Caco-2 (cell line): ENCODE measurements at regions not wholly inside any gene's neighbourhood (a gene's known extent, or its start where the extent isn't known, plus 50 kb on each side); places are given as distances from the start of the nearest gene placed in this dataset.

ENCODE experiments used
- BruUV-seq: library from RNA; stranded (reverse); fragments of 400-500 nt; replicated peaks from 2 replicates; lab custom pipeline; 2021; lab: Mats Ljungman, UMichigan
- CTCF ChIA-PET: fragments of 300-600 bp; sonication (Branson Sonifier 250); formaldehyde crosslinking; loops from one replicate; lab custom pipeline; 2022; ENCODE audit warnings: antibody characterized with exemption; lab: Charles Lee
- POLR2A ChIA-PET: fragments of 300-600 bp; sonication (Branson Sonifier 250); formaldehyde crosslinking; loops from one replicate; lab custom pipeline; 2022; ENCODE audit warnings: antibody characterized with exemption; lab: Charles Lee
- DNase-seq, 2 experiments: peaks; one replicate each; pipeline versions ENCODE4 v3.0.0 to v3.0.0-alpha.2; 2020 to 2022
- H3K27me3 ChIP-seq: replicated peaks from 2 replicates; pipeline ENCODE4 v1.6.0; 2011; ENCODE audit warnings: low read length; ENCODE audit not compliant: control insufficient read depth, insufficient read depth
- H3K36me3 ChIP-seq: 2 replicates; pipeline ENCODE4 v1.5.1; 2011; ENCODE audit warnings: low read length; ENCODE audit not compliant: control insufficient read depth, insufficient read depth
- H3K4me1 ChIP-seq: fragments of 250-450 bp; sonication (Bioruptor Pico); 2 replicates; pipeline ENCODE4 v1.5.1; 2020; ENCODE audit warnings: mild to moderate bottlenecking
- H3K4me3 ChIP-seq: 2 replicates; pipeline ENCODE4 v1.5.1; 2011; ENCODE audit warnings: low read depth, mild to moderate bottlenecking, control low read depth, low read length
- H3K9me3 ChIP-seq: fragments of 250-450 bp; sonication (Bioruptor Pico); 2 replicates; pipeline ENCODE4 v1.5.1; 2020; ENCODE audit warnings: mild to moderate bottlenecking, moderate library complexity
- H3K27ac Mint-ChIP-seq: one replicate; pipeline ENCODE4 v1.8.0; 2022; ENCODE audit warnings: mixed read lengths; ENCODE audit not compliant: unreplicated experiment
- H3K27me3 Mint-ChIP-seq: one replicate; pipeline ENCODE4 v1.8.0; 2022; ENCODE audit warnings: mixed read lengths; ENCODE audit not compliant: insufficient read depth, unreplicated experiment
- H3K36me3 Mint-ChIP-seq: one replicate; pipeline ENCODE4 v1.8.0; 2022; ENCODE audit warnings: mild to moderate bottlenecking, mixed read lengths; ENCODE audit not compliant: insufficient read depth, unreplicated experiment
- H3K4me1 Mint-ChIP-seq: one replicate; pipeline ENCODE4 v1.8.0; 2022; ENCODE audit warnings: low read depth, mixed read lengths; ENCODE audit not compliant: unreplicated experiment
- H3K4me3 Mint-ChIP-seq: one replicate; pipeline ENCODE4 v1.8.0; 2022; ENCODE audit warnings: mild to moderate bottlenecking, moderate library complexity, mixed read lengths; ENCODE audit not compliant: unreplicated experiment
- H3K9me3 Mint-ChIP-seq: one replicate; pipeline ENCODE4 v1.8.0; 2022; ENCODE audit warnings: mixed read lengths; ENCODE audit not compliant: unreplicated experiment
- CTCF ChIP-seq, 2 experiments: fragments of 200-600 bp in 1 of 2; IDR thresholded peaks; 1 replicate in 1 of 2; 2 replicates in 1 of 2; pipeline versions ENCODE4 v1.5.1 to v1.8.0; 2011 to 2022; ENCODE audit warnings: antibody characterized with exemption in 1 of 2, control low read depth in 1 of 2, inconsistent platforms in 1 of 2, low read depth in 1 of 2, low read length in 1 of 2, mild to moderate bottlenecking in 1 of 2, moderate library complexity in 1 of 2; ENCODE audit not compliant: insufficient read depth in 1 of 2, severe bottlenecking in 1 of 2, unreplicated experiment in 1 of 2
- intact Hi-C: fragments of 100-400 bp; cut with micrococcal nuclease; formaldehyde crosslinking; loops from one replicate; pipeline ENCODE4 v1.10.0; 2022; ENCODE audit not compliant: unreplicated experiment

- Histone ChIP-seq H3K9me3 (no peaks in the 10 kb centered on the region), H3K27me3 (no peaks in the 10 kb centered on the region), H3K4me3 (no peak overlapping the region), H3K36me3 (no peaks in the 10 kb centered on the region), H3K4me1 (no peaks in the 10 kb centered on the region)
- Mint-ChIP-seq H3K36me3 (no peaks in the 10 kb centered on the region), H3K27me3 (no peaks in the 10 kb centered on the region), H3K9me3 (no peaks in the 10 kb centered on the region), H3K4me1 (no peaks in the 10 kb centered on the region), H3K27ac (no peak overlapping the region), H3K4me3 (no peak overlapping the region)
- no peak for DNase-seq
- CTCF ChIA-PET: no interaction called here
- intact Hi-C loops: no loop called here
- no TSS peak for BruUV-seq
- TF ChIP-seq CTCF (IDR thresholded peaks at IDR 0.05; ENCODE audit: insufficient read depth in 1 of 2, low read depth in 1 of 2, low read length in 1 of 2, severe bottlenecking in 1 of 2, unreplicated experiment in 1 of 2): no peak
- POLR2A ChIA-PET: no interaction called here
Measured at GRCh38 chr9:25913806-25914205, 235.6 kb upstream of the TUSC1 start.

- TF ChIP-seq CTCF (IDR thresholded peaks at IDR 0.05; ENCODE audit: insufficient read depth in 1 of 2, low read depth in 1 of 2, low read length in 1 of 2, severe bottlenecking in 1 of 2, unreplicated experiment in 1 of 2): no peak
- no peaks in the 10 kb centered on the region for H3K9me3 Mint-ChIP-seq
- no TSS peak for BruUV-seq
- no peak overlapping the region for H3K4me3 Mint-ChIP-seq
- no peaks in the 10 kb centered on the region for H3K36me3 Mint-ChIP-seq
- Histone ChIP-seq H3K4me1 (no peaks in the 10 kb centered on the region), H3K36me3 (no peaks in the 10 kb centered on the region), H3K27me3 (no peaks in the 10 kb centered on the region), H3K4me3 (no peak overlapping the region), H3K9me3 (no peaks in the 10 kb centered on the region)
- intact Hi-C loops: no loop called here
- H3K27ac Mint-ChIP-seq: no peak overlapping the region
- no peaks in the 10 kb centered on the region for H3K27me3 Mint-ChIP-seq
- no peak for DNase-seq
- CTCF ChIA-PET: no interaction called here
- no peaks in the 10 kb centered on the region for H3K4me1 Mint-ChIP-seq
- POLR2A ChIA-PET: no interaction called here
Measured at GRCh38 chr9:25904701-25905100, 226.5 kb upstream of the TUSC1 start.

DNA sequence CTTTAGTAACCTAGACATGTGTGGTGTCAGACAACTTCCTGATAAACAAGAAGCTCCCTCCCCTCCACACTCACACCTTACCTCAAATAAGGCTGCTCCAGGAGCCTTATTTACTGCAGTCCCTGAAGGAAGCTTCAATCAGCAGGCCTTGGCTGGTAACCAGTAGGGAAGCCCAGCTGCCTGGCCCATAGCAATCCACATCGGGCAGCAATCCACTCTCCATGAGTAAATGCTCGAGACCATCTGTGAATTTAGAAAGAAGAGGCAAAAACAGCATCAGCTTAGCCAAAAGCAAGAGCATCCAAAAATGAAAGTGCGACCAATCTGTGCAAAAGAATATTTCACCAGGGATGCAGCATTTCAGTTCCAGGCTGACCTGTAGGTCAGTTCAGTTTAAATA is 213.3 kb upstream of the TUSC1 start:
- no peaks in the 10 kb centered on the region for H3K9me3 Mint-ChIP-seq
- no TSS peak for BruUV-seq
- no peaks in the 10 kb centered on the region for H3K27me3 Mint-ChIP-seq
- H3K4me1 Mint-ChIP-seq: no peaks in the 10 kb centered on the region
- H3K36me3 Mint-ChIP-seq: no peaks in the 10 kb centered on the region
- H3K27me3 ChIP-seq: no peaks in the 10 kb centered on the region
- no peak for DNase-seq
- intact Hi-C loops: no loop called here
- H3K27ac Mint-ChIP-seq: no peak overlapping the region
- no peaks in the 10 kb centered on the region for H3K4me1 ChIP-seq
- TF ChIP-seq CTCF (IDR thresholded peaks at IDR 0.05; ENCODE audit: insufficient read depth in 1 of 2, low read depth in 1 of 2, low read length in 1 of 2, severe bottlenecking in 1 of 2, unreplicated experiment in 1 of 2): no peak
- ChIA-PET CTCF (no interaction called here), POLR2A (no interaction called here)
- H3K36me3 ChIP-seq: no peaks in the 10 kb centered on the region
- H3K9me3 ChIP-seq: no peaks in the 10 kb centered on the region
- H3K4me3 Mint-ChIP-seq: no peak overlapping the region
- H3K4me3 ChIP-seq: no peak overlapping the region
